GM18520 (cell line): ENCODE measurements at regions not wholly inside any gene's neighbourhood (a gene's known extent, or its start where the extent isn't known, plus 50 kb on each side); places are given as distances from the start of the nearest gene placed in this dataset.

Experiments used
- ATAC-seq: cut with Tn5 transposase; IDR thresholded peaks from one replicate; pipeline ENCODE4 v1.9.1; 2021; ENCODE audit not compliant: unreplicated experiment

- ATAC-seq = no peak
Observed at GRCh38 chr2:157935378-157935906, 59.3 kb upstream of the ACVR1 start.

DNA sequence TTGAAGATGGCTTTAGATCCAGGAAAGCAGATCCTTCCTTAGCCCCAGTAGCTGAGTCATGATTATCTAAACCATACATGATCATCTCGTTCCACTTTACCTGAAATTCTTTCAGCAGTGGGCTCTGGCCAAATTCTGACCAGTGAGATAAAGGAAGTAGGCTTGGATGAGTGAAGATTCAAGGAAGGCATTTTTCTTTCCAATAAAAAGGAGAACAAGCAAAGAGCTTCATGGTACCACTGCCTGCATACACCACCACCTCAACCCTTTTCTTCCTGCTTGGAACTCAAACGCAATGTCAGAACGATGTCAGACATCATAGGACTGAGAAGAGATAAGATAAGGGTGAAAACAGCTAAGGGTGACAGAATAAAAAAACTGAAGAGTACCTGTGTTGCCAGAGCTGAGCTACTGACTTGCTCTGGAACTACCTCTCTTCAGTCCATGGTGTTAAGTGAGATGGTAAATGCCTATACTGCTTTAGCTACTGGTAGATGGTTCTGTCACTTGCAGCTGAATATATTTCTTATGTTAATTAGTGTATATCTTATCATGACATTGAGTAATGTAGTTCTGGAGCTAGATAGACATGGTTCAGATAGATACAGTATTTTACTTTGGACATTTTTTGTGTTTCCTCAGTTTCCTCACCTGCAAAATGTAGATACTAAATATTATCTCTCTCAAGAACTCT, 58.7 kb upstream of the ACVR1 start:
- ATAC-seq = no peak

GRCh38 chr2:157933160-157933920, 57.2 kb upstream of the ACVR1 start:
- ATAC-seq = no peak

DNA sequence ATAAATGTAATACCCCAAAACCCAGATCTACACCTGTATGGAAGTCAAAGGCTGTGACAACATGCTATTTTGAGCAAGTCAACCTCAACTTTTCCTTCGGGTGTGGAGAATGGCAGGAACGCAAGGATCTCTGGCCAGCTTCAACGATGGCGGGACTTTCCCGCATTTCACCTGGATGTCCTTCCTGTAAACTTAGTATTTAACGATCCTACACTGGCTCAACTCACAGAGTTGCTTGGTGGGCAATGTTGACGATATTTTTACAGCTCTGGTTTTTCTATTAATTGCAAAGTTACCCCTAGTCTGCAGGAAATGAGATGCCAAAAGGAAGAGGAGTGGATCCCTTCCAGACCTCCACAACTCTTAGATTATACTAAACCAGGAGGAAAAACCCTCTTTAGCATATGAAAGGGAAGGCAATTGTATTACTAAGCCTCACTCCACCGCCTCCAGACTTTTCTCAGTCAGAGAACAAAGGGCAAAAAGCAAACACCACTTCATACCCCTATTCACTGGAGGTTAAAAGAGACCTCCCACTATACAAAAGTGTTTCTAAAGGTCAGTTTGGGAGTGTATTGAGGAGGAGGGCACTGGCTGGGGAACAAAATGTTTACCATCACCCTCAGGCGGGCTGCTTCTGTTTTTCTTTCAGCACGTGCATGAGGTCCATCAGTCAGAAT, 56.5 kb upstream of the ACVR1 start:
- ATAC-seq = no peak

- ATAC-seq = no peak
Observed at GRCh38 chr2:157931542-157931941, 55.4 kb upstream of the ACVR1 start.

DNA sequence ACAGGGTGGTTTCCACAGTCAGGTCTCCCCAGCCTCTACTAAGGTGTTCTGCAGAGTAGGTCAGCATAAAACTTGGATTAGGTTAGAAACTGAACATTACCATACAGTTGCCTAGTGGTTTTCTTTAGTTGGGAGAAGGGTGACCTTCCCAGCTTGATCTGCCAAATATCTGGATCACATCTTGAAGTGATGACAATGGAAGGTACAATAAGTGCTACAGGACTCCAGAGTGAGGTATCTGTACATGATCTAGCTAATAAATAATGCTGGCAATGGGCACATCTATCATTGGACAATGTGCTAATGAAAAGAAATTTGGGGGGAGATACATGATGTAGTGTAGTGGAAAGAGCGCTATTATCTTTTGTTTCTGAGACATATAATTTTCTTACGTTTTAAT, 54.6 kb upstream of the ACVR1 start:
- no peak for ATAC-seq

- ATAC-seq = no peak
Observed at GRCh38 chr2:157929871-157930667, 53.9 kb upstream of the ACVR1 start.

GRCh38 chr2:157928372-157928771, 52.2 kb upstream of the ACVR1 start:
- ATAC-seq = no peak

DNA sequence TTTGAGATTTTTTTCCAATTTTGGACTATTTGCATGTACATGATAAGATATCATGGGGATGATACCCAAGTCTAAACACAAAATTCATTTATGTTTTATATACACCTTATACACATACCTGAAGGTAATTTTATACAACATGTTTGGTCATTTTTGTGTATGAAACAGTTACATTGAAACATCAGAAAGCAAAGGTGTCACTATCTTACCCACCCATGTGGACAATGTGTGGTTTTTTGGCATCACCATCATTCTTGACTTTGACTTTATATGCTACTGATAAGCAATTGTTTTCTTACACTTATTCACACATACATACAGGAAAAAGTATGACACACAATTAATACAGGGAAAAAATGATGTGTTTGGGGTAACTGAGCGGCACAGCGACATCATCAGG, 51.0 kb upstream of the ACVR1 start:
- ATAC-seq = no peak
